GM08714 (cell line): ENCODE measurements at regions not wholly inside any gene's neighbourhood (a gene's known extent, or its start where the extent isn't known, plus 50 kb on each side); places are given as distances from the start of the nearest gene placed in this dataset.

Source experiments
- H3K4me3 ChIP-seq: fragments of 200-500 bp; sonication (Bioruptor generic); 2 replicates; pipeline ENCODE4 v1.5.1; 2014; ENCODE audit warnings: mild to moderate bottlenecking, low read length, inconsistent platforms
- ZNF274 ChIP-seq: IDR thresholded peaks from 2 replicates; pipeline ENCODE4 v1.6.1; 2012; ENCODE audit warnings: mild to moderate bottlenecking, low read depth, low read length

- no peak overlapping the region for H3K4me3 ChIP-seq
- TF ChIP-seq ZNF274, result no peak
Measured at GRCh38 chr9:84173961-84174360, 166.6 kb downstream of the SLC28A3 start.

- no peak for TF ChIP-seq ZNF274
Measured at GRCh38 chr9:84174486-84174885, 166.1 kb downstream of the SLC28A3 start.

GRCh38 chr9:84177407-84177806, 163.2 kb downstream of the SLC28A3 start:
- H3K4me3 ChIP-seq, result no peak overlapping the region
- TF ChIP-seq ZNF274, result no peak

More at GRCh38 chr9:84174486-84174885, 166.1 kb downstream of the SLC28A3 start:
- no peak overlapping the region for H3K4me3 ChIP-seq

- H3K4me3 ChIP-seq, result no peak overlapping the region
- no peak for TF ChIP-seq ZNF274
Measured at GRCh38 chr9:84179531-84179930, 161.0 kb downstream of the SLC28A3 start.

GRCh38 chr9:84187090-84187489, 153.5 kb downstream of the SLC28A3 start:
- TF ChIP-seq ZNF274, result no peak

GRCh38 chr9:84189904-84190303, 150.7 kb downstream of the SLC28A3 start:
- no peak for TF ChIP-seq ZNF274
- H3K4me3 ChIP-seq, result no peak overlapping the region

More at GRCh38 chr9:84187090-84187489, 153.5 kb downstream of the SLC28A3 start:
- H3K4me3 ChIP-seq, result no peak overlapping the region

GRCh38 chr9:84190411-84190810, 150.1 kb downstream of the SLC28A3 start:
- no peak for TF ChIP-seq ZNF274
- no peak overlapping the region for H3K4me3 ChIP-seq

- TF ChIP-seq ZNF274, result no peak
- no peak overlapping the region for H3K4me3 ChIP-seq
Measured at GRCh38 chr9:84206801-84207370, 133.7 kb downstream of the SLC28A3 start.

- H3K4me3 ChIP-seq, result no peak overlapping the region
- no peak for TF ChIP-seq ZNF274
Measured at GRCh38 chr9:84207491-84207951, 133.0 kb downstream of the SLC28A3 start.

- no peak for TF ChIP-seq ZNF274
- no peak overlapping the region for H3K4me3 ChIP-seq
Measured at GRCh38 chr9:84212246-84212645, 128.3 kb downstream of the SLC28A3 start.

GRCh38 chr9:84212982-84213381, 127.6 kb downstream of the SLC28A3 start:
- no peak overlapping the region for H3K4me3 ChIP-seq
- no peak for TF ChIP-seq ZNF274

- no peak overlapping the region for H3K4me3 ChIP-seq
- TF ChIP-seq ZNF274, result no peak
Measured at GRCh38 chr9:84216151-84216550, 124.4 kb downstream of the SLC28A3 start.

- no peak overlapping the region for H3K4me3 ChIP-seq
- no peak for TF ChIP-seq ZNF274
Measured at GRCh38 chr9:84218322-84218721, 122.2 kb downstream of the SLC28A3 start.

GRCh38 chr9:84224246-84224645, 116.3 kb downstream of the SLC28A3 start:
- TF ChIP-seq ZNF274, result no peak
- H3K4me3 ChIP-seq, result no peak overlapping the region
